NCI-H345 (cell line): ENCODE measurements at regions not wholly inside any gene's neighbourhood (a gene's known extent, or its start where the extent isn't known, plus 50 kb on each side); places are given as distances from the start of the nearest gene placed in this dataset.

ENCODE experiments used
- DNase-seq: peaks from one replicate; lab custom pipeline; 2025; lab: John Stamatoyannopoulos, UW

GRCh38 chr11:69413993-69414392 lies 67.5 kb upstream of the LINC01488 start:
- DNase-seq: no peak

DNA sequence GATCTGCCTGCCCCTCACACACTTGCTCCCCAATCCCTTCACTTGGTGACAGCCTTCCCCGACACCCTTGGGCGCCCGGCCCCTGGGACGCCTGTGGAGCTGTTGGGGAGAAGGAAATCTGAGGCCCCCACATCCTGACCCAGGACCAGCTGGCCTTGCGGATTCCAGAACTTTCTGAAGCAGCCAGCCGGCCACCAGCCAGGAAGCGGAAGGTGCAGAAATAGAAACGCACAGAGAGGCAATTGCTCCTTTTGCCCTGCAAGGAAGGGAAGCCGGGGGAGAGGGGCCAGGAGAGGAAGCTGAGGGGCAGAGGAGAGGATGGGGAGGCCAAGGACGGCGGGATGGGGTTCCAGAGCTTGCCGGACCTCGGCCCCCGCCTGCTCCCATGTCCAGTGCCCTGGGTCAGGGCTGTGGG lies 66.7 kb upstream of the LINC01488 start:
- no peak for DNase-seq

DNA sequence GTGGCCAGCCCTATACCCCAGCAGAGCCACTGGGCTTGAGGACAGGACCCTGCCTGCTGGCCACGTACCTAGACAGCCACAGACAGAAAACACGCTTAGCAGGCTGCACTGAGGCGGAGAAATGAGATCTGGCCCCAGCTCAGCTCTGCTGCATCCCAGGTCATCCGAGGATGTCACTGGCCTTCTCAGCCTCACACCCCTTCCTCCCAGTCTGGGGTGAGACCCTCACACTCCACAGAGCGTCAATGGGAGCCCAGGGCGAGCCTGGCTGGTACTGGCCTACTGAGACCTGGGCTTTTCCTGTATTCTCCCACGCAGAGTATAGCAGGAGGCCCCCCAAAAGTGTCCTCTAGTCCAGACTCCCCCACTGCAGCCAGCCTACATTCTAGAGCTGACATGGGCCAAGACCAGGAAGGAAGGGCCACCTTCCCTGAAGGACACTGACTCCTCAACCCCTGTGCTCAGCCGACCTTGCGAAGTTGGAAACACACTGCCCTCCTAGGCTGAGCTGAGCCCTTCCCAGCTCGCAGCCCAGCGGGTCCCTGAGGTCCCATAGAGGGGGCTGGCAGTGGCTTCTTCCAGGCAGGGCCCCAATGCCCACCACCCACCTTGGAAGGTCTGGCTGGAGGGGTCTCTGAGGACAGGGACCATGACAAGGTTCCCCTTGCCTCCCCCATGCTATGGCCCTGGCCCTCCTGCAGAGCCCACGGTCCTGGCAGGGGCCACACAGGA lies 65.9 kb upstream of the LINC01488 start:
- DNase-seq: no peak

DNA sequence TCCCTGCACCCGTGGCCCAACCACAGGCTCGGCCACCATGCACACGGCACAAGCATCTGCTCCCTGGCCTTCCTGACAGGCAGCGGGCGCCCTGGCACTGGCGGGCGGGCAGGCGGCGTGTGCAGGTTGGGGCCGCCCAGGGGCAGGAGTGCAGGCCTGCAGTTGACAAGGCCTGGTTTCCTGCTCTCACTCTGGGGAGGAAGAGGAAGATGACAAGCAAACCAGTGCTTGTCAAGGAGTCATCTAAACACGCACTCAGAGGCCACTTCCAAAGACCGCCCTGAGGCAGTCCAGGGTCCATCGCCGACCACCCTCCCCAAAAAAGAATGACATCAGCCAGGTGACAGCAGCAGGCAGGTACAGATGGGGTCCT lies 65.3 kb upstream of the LINC01488 start:
- DNase-seq: no peak

- no peak for DNase-seq
These were observed 64.4 kb upstream of the LINC01488 start for GRCh38 chr11:69416762-69417698.

DNA sequence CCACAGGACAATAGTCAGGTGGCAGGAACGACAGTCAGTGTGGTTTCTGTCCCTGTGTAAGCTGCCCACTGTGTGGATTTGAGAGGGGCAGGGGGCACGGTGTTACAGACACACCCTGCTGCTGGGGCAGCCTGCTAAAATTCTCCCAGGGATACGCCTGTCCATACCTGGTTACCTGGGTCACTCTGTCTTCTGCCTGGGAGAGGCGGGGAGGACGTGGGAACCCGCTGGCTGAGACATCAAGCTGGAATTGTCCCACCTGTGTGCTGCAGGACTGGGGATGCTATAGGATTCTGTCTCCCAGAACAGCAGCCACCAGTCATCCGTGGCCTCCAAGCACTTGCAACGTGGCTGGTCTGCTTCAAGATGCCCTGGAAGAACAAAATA lies 63.8 kb upstream of the LINC01488 start:
- DNase-seq: no peak

GRCh38 chr11:69418576-69419296 lies 62.7 kb upstream of the LINC01488 start:
- no peak for DNase-seq

DNA sequence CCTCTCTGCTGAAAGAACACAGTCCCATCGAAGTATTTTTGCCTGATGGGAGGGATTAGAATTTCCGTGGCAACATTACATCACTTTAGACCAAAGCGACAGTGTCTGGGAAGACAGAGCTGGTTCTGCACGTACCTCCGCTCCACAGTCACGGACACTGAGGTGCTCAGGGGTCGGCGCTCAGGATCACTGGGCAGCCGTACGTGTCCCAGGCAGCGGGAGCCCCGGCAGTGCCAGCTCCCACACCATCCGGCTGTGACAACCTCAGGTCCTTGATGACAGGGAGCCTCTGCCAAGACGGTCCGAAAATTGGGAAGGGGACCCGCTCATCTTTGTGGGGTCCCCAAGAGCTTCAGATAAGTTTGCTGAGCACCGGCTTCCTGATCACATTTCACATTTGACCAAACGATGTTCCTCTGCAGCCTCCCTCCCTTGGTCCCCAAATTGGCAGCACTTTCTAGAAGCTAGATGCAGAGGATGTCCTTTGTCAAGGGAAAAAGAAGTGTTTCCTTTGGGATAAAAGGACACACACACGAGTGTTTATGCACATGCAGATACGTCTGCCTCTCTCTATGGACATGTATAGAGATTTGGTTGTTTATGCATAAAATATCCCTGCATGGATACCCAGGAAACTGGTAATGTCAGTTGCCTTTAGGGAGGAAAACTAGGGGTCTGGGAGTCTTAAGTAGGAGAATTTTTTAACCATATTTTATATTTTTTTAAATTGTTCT lies 61.6 kb upstream of the LINC01488 start:
- DNase-seq: no peak

GRCh38 chr11:69422645-69423044 lies 58.8 kb upstream of the LINC01488 start:
- no peak for DNase-seq

DNA sequence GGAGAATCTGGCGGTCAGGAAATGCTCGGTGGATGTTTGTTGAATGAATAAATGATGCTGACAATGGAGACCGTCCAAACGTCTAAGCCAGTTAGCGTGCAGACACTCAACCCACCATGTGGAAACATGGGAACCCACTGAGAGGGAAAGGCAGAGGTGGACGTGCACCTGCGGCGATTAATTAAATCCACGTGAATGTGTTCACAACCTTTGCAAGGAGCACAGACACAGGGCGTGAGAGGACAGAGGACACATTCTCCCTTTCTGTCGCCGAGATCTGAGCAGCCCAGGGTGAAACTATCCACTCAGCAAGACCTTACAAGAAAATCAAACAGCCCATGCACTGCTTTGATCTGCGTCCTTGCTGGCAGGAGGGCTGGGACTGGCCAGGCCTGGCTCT lies 58.3 kb upstream of the LINC01488 start:
- no peak for DNase-seq

- no peak for DNase-seq
These were observed 57.7 kb upstream of the LINC01488 start for GRCh38 chr11:69423611-69424385.

- DNase-seq: no peak
These were observed 56.7 kb upstream of the LINC01488 start for GRCh38 chr11:69424748-69425147.

DNA sequence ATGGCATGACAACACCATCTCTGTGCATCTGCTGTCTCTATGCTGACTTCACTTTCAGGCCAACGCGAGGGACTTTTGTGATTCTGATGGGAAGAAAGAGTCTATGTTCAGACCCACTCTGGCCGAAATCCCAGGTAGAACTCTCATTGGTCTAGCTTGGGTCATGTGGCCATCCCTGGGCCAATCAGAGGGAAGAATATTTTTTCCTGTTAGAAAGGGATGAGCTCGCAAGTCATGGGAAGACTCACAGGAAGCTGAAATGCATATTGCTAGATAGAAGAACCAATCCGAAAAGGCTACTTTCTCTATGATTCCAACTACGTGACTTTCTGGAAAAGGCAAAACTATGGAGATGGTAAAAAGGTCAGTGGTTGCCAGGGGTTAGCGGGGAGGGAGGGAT lies 56.0 kb upstream of the LINC01488 start:
- no peak for DNase-seq

GRCh38 chr11:69425895-69426544 lies 55.4 kb upstream of the LINC01488 start:
- DNase-seq: no peak

GRCh38 chr11:69427337-69427736 lies 54.1 kb upstream of the LINC01488 start:
- DNase-seq: no peak

DNA sequence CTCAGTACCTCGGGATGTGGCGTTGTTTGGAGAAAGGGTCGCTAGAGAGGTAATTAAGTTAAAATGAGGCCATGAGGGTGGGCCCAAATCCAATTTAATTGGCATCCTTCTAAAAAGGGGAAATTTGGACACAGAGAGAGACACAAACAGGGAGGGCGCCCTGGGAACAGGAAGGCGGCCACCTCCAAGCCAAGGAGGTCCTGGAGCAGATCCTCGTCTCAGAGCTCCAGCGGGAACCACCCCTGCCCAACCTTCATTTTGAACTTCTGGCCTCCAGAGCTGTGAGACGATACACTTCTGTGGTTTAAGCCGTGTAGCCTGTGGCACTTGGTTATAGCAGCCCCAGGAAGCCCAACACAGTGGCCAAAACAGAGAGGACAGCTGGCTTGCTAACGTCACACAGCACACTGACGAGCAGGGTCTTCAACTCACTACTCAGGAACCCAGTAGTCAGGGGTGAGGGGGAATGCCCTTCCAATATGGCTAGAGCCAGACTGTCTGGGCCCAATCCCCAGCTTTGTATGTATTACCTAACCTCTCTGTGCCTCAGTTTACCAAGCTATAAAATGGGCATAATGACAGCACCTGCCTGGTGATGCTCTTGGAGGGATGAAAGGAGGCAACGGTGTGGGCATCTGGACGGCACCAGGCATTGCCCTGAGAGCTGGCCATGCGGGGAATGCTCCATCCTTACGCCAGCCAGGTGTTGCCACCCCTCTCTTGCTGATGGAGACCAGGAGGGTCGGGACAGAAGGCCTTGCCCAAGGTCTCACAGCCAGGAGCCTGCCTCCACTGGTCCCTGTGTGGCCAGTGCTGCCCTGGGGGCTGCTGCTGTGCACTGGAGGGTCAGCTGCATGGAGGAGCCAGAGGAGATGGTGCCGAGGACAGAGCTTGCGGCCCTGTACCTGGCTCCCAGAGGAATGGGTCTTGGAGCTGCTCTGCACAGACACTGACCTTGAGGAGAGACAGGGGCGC lies 53.3 kb upstream of the LINC01488 start:
- DNase-seq: no peak

DNA sequence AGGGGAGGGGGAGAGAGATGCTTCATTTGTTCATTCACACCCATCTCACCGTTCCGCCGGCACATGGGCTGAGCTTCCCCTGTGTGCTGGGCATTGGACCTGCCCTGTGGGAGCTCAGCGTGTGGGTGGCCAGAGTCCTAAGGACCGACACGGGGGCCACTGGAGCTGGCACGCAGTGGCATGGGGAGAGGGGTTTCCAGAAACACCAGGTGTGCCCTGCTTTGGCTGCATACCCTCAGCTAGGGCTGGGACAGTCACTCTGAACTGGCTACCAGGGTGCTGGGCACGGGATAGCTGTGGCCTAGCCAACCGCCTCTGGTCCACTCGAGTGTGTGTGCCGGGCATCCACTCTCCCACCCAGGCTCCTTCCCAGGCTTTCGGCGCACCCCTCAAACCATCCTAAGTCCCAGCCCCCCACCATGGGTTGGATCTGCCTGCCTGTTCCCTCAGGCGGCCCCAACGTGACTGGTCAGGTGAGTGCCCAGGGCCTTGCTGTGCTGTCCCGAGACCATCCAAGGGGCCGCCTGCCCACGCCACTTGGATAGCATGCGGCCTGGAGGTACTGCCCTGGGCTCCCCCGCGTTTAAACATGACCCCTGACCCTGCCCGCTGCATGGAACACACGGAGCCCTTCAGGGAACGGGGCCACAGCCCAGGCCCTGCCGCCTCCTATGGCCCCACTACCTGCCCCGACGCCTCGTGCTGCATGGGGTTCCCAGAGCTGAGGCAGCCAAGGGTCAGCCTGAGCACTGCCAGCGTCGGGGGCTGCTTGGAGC lies 51.6 kb upstream of the LINC01488 start:
- DNase-seq: no peak

- DNase-seq: no peak
These were observed 50.9 kb upstream of the LINC01488 start for GRCh38 chr11:69430566-69430965.

- DNase-seq: no peak
These were observed 50.3 kb upstream of the LINC01488 start for GRCh38 chr11:69431136-69431535.
